H1 (cell line): ENCODE measurements at regions not wholly inside any gene's neighbourhood (a gene's known extent, or its start where the extent isn't known, plus 50 kb on each side); places are given as distances from the start of the nearest gene placed in this dataset.

Experiments
- CBX5 ChIP-seq: fragments of 300-800, 300-1000 bp; sonication (generic); IDR thresholded peaks from 2 replicates; pipeline ENCODE4 v1.7.1; 2016; ENCODE audit warnings: antibody characterized with exemption, low read length, low read depth
- EZH2 ChIP-seq: fragments of 200-600 bp; sonication (generic); IDR thresholded peaks from 2 replicates; pipeline ENCODE4 v1.7.1; 2012; ENCODE audit warnings: low read depth, mild to moderate bottlenecking, moderate library complexity, low read length, inconsistent platforms; ENCODE audit not compliant: severe bottlenecking
- SP4 ChIP-seq: IDR thresholded peaks from 2 replicates; pipeline ENCODE4 v1.6.1; 2012; ENCODE audit warnings: low read length, inconsistent platforms
- SRF ChIP-seq: IDR thresholded peaks from 2 replicates; pipeline ENCODE4 v1.6.1; 2011; ENCODE audit warnings: mild to moderate bottlenecking, low read depth, low read length, moderate library complexity
- TAF1 ChIP-seq: IDR thresholded peaks from 2 replicates; pipeline ENCODE4 v1.6.1; 2011; ENCODE audit warnings: mild to moderate bottlenecking, low read depth, low read length
- TF ChIP-seq, protein P1 (sequence below): IDR thresholded peaks from 2 replicates; pipeline ENCODE4 v1.6.1; 2011; ENCODE audit warnings: low read depth, mild to moderate bottlenecking, low read length; ENCODE audit not compliant: insufficient read depth
- TF ChIP-seq, protein P2 (sequence below): IDR thresholded peaks from 2 replicates; pipeline ENCODE4 v1.6.1; 2012; ENCODE audit warnings: inconsistent platforms
- TF ChIP-seq, protein P3 (sequence below): IDR thresholded peaks from 2 replicates; pipeline ENCODE4 v1.6.1; 2012; ENCODE audit warnings: inconsistent platforms

DNA sequence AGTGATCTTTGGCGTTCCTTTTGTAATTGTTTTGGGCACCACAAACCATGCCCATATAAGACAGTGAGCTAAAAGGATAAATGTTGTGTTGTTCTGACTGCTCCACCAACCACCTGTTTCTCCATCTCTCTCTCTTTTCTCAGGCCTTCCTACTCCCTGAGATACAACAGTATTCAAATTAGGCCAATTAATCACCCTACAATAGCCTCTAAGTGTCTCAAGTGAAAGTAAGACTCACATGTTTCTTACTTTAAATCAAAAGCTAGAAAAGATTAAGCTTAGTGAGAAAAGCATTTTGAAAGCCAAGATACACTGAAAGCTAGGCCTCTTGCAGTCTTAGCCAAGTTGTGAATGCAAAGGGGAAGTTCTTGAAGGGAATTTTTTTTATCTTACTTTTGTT, 268.8 kb upstream of the NREP start (continued):
- no peak for TF ChIP-seq SP4
- TF ChIP-seq, protein P1, sequence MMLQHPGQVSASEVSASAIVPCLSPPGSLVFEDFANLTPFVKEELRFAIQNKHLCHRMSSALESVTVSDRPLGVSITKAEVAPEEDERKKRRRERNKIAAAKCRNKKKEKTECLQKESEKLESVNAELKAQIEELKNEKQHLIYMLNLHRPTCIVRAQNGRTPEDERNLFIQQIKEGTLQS: no peak
- TF ChIP-seq, protein P2, sequence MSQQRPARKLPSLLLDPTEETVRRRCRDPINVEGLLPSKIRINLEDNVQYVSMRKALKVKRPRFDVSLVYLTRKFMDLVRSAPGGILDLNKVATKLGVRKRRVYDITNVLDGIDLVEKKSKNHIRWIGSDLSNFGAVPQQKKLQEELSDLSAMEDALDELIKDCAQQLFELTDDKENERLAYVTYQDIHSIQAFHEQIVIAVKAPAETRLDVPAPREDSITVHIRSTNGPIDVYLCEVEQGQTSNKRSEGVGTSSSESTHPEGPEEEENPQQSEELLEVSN: no peak
- no peak for TF ChIP-seq EZH2
- no peak for TF ChIP-seq CBX5
- TF ChIP-seq, protein P3, sequence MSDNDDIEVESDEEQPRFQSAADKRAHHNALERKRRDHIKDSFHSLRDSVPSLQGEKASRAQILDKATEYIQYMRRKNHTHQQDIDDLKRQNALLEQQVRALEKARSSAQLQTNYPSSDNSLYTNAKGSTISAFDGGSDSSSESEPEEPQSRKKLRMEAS: no peak
- no peak for TF ChIP-seq TAF1
- TF ChIP-seq SRF: no peak
